K562 (cell line): ENCODE measurements at regions not wholly inside any gene's neighbourhood (a gene's known extent, or its start where the extent isn't known, plus 50 kb on each side); places are given as distances from the start of the nearest gene placed in this dataset.

Source experiments
- ATAC-seq: fragments of 200-7000 bp; cut with Tn5 transposase; 3 replicates; pipeline ENCODE4 v1.9.1; 2020; ENCODE audit warnings: moderate library complexity
- BruUV-seq: library from RNA; stranded (reverse); fragments of 400-500 nt; replicated peaks from 2 replicates; lab custom pipeline; 2021; lab: Mats Ljungman, UMichigan
- CTCF ChIA-PET: fragments of 300-600 bp; formaldehyde crosslinking; extraction: SDS; loops from one replicate; lab custom pipeline; 2021; ENCODE audit warnings: low intra/inter-chr PET ratio; lab: Yijun Ruan, JAX
- POLR2A ChIA-PET: fragments of 300-600, 350-650 bp; sonication (Branson Sonifier 250); formaldehyde crosslinking; extraction: SDS; loops from one replicate; lab custom pipeline; 2021; ENCODE audit warnings: antibody characterized with exemption, inconsistent platforms; lab: Yijun Ruan, JAX
- DNase-seq, 4 experiments: peaks; one replicate each; pipeline versions ENCODE4 v3.0.0 to v3.0.0-alpha.2; 2011 to 2018; ENCODE audit warnings: low spot score in 3 of 4, mixed read lengths in 3 of 4; ENCODE audit errors: extremely low read depth in 1 of 4
- FAIRE-seq: peaks from 2 replicates; lab custom pipeline; 2011; peaks lifted over from hg19 to GRCh38; lab: Jason Lieb, UNC
- H2AFZ ChIP-seq: 2 replicates; pipeline ENCODE4 v1.6.0; 2011; ENCODE audit warnings: low read depth, low read length, control low read depth, inconsistent platforms
- H3K27ac ChIP-seq: fragments of 200-600 bp; 3 replicates; pipeline ENCODE4 v1.8.0; 2011; ENCODE audit warnings: low read depth, mild to moderate bottlenecking, control low read depth, inconsistent platforms, low read length, moderate library complexity, mixed read lengths; ENCODE audit errors: extremely low read depth
- H3K27me3 ChIP-seq, 2 experiments: fragments of 300-600 bp in 1 of 2; 2 replicates in 1 of 2; 3 replicates in 1 of 2; pipeline versions ENCODE4 v1.6.0 to v1.8.0; 2011; ENCODE audit warnings: inconsistent platforms in 2 of 2, low read length in 2 of 2, mild to moderate bottlenecking in 1 of 2, mixed read lengths in 1 of 2, moderate library complexity in 1 of 2; ENCODE audit not compliant: control insufficient read depth in 2 of 2, insufficient read depth in 2 of 2
- H3K36me3 ChIP-seq: fragments of 300-600 bp; 3 replicates; pipeline ENCODE4 v1.8.0; 2011; ENCODE audit warnings: mild to moderate bottlenecking, low read length, inconsistent platforms; ENCODE audit not compliant: control insufficient read depth, insufficient read depth
- H3K4me1 ChIP-seq, 2 experiments: fragments of 200-600 bp in 1 of 2; replicated peaks in 1 of 2; 2 replicates in 1 of 2; 3 replicates in 1 of 2; pipeline versions ENCODE4 v1.5.1 to v1.8.0; 2011; ENCODE audit warnings: inconsistent platforms in 2 of 2, low read length in 2 of 2, mild to moderate bottlenecking in 1 of 2, mixed read lengths in 1 of 2, moderate library complexity in 1 of 2; ENCODE audit not compliant: control insufficient read depth in 2 of 2, insufficient read depth in 2 of 2
- H3K4me2 ChIP-seq: 2 replicates; pipeline ENCODE4 v1.6.1; 2011; ENCODE audit warnings: low read length, control low read depth, inconsistent platforms, mixed read lengths; ENCODE audit not compliant: insufficient read depth
- H3K4me3 ChIP-seq: fragments of 200-600 bp; sonication (generic), shearing (Covaris generic); 2 replicates; pipeline ENCODE4 v1.5.1; 2016; ENCODE audit warnings: control low read depth, inconsistent platforms
- H3K79me2 ChIP-seq: fragments of 200-600 bp; 3 replicates; pipeline ENCODE4 v1.8.0; 2011; ENCODE audit warnings: low read length, inconsistent platforms; ENCODE audit not compliant: control insufficient read depth, insufficient read depth
- H3K9ac ChIP-seq, 2 experiments: 2 replicates each; pipeline versions ENCODE4 v1.6.0 to v1.6.1; 2011; ENCODE audit warnings: low read depth in 2 of 2, low read length in 2 of 2, control low read depth in 1 of 2, inconsistent platforms in 1 of 2, mild to moderate bottlenecking in 1 of 2, mixed read lengths in 1 of 2; ENCODE audit not compliant: insufficient read depth in 1 of 2
- H3K9me1 ChIP-seq: one replicate; pipeline ENCODE4 v1.6.0; 2011; ENCODE audit warnings: inconsistent platforms, mild to moderate bottlenecking, low read length, moderate library complexity; ENCODE audit not compliant: control insufficient read depth, insufficient read depth
- H3K9me3 ChIP-seq: replicated peaks from 2 replicates; pipeline ENCODE4 v1.5.1; 2011; ENCODE audit warnings: low read depth, low read length, inconsistent platforms; ENCODE audit not compliant: control insufficient read depth, insufficient read depth
- H4K20me1 ChIP-seq: replicated peaks from 2 replicates; pipeline ENCODE4 v1.6.1; 2011; ENCODE audit warnings: low read length, inconsistent platforms, mixed read lengths; ENCODE audit not compliant: control insufficient read depth, insufficient read depth
- CBX3 ChIP-seq, 2 experiments: IDR thresholded peaks; 1 replicate in 1 of 2; 2 replicates in 1 of 2; pipeline ENCODE4 v1.6.1; 2012; ENCODE audit warnings: inconsistent platforms in 2 of 2, low read length in 2 of 2, borderline replicate concordance in 1 of 2, control low read depth in 1 of 2
- E2F1 ChIP-seq: sonication (generic); formaldehyde crosslinking; IDR thresholded peaks from 2 replicates; pipeline ENCODE4 v1.8.1; 2023; ENCODE audit warnings: mild to moderate bottlenecking, missing genetic modification reagents, moderate library complexity
- FOXJ3 ChIP-seq: sonication (generic); formaldehyde crosslinking; IDR thresholded peaks from 2 replicates; pipeline ENCODE4 v1.4.0; 2020; ENCODE audit warnings: mild to moderate bottlenecking, missing genetic modification reagents
- KAT2B ChIP-seq: IDR thresholded peaks from one replicate; pipeline ENCODE4 v1.6.1; 2012; ENCODE audit warnings: low read depth, mild to moderate bottlenecking, control low read depth, inconsistent platforms, low read length, moderate library complexity
- L3MBTL2 ChIP-seq: fragments of 450-650 bp; IDR thresholded peaks from 2 replicates; pipeline ENCODE4 v1.6.1; 2016; ENCODE audit warnings: mild to moderate bottlenecking, moderate library complexity
- NFIC ChIP-seq: fragments of 450-650 bp; IDR thresholded peaks from 2 replicates; pipeline ENCODE4 v1.6.1; 2017; ENCODE audit warnings: mild to moderate bottlenecking, inconsistent platforms
- PPARD ChIP-seq: fragments of 250-450 bp; sonication (Bioruptor Pico); IDR thresholded peaks from 2 replicates; pipeline ENCODE4 v1.8.0; 2022; ENCODE audit warnings: inconsistent platforms, mild to moderate bottlenecking, moderate library complexity
- PTTG1 ChIP-seq: fragments of 450-650 bp; IDR thresholded peaks from 2 replicates; pipeline ENCODE4 v1.6.1; 2016; ENCODE audit warnings: low read depth, mild to moderate bottlenecking, missing genetic modification characterization, missing compliant biosample characterization
- SIRT6 ChIP-seq: IDR thresholded peaks from one replicate; pipeline ENCODE4 v1.6.1; 2012; ENCODE audit warnings: low read depth, mild to moderate bottlenecking, control low read depth, inconsistent platforms, low read length, moderate library complexity
- SNRNP70 ChIP-seq: fragments of 200-400 bp; formaldehyde crosslinking; optimal IDR thresholded peaks from 2 replicates; pipeline ENCODE3; 2017; ENCODE audit warnings: low read depth, low read length
- ZNF134 ChIP-seq: fragments of 250-450 bp; sonication (Bioruptor Pico); conservative IDR thresholded peaks from 2 replicates; pipeline ENCODE4 v1.4.0; 2020
- ZNF239 ChIP-seq: fragments of 250-450 bp; sonication (Bioruptor Pico); IDR thresholded peaks from 2 replicates; pipeline ENCODE4 v1.4.0; 2020; ENCODE audit warnings: mild to moderate bottlenecking
- whole genome bisulfite sequencing: fragments of 100-300 bp; shearing (Covaris generic); methylation state at CpG from one replicate; pipeline ENCODE4 v1.1.6; 2016; ENCODE audit warnings: low coverage, mixed read lengths; ENCODE audit not compliant: insufficient coverage; ENCODE audit errors: missing lambda C conversion rate; 5-methylcytosine and 5-hydroxymethylcytosine counted together
- in situ Hi-C: fragments of 300-500 bp; cut with MboI; formaldehyde crosslinking; loops from 4 replicates; pipeline ENCODE4 v1.15.0; 2018; ENCODE audit warnings: inconsistent platforms, mixed read lengths
- intact Hi-C: fragments of 100-400 bp; cut with micrococcal nuclease; formaldehyde crosslinking; loops from 2 replicates; pipeline ENCODE4 v1.14.2; 2022
- TF ChIP-seq, protein P1 (sequence below), 2 experiments: fragments of 450-650 bp in 1 of 2; sonication (generic) in 1 of 2; formaldehyde crosslinking in 1 of 2; IDR thresholded peaks; 2 replicates each; pipeline versions ENCODE4 v1.7.1 to v1.9.0; 2016 to 2022; ENCODE audit warnings: inconsistent platforms in 1 of 2, mild to moderate bottlenecking in 1 of 2, missing genetic modification reagents in 1 of 2

- FAIRE-seq = no peak
- no peak overlapping the region for H3K9ac ChIP-seq
- no peaks in the 10 kb centered on the region for H3K9me3 ChIP-seq
- ATAC-seq = no peak
- H3K36me3 ChIP-seq = no peaks in the 10 kb centered on the region
- in situ Hi-C loops = no loop called here
- ChIA-PET CTCF (no interaction called here), POLR2A (no interaction called here)
- H3K27ac ChIP-seq = no peak overlapping the region
- no peak overlapping the region for H3K4me2 ChIP-seq
- no peak overlapping the region for H3K4me3 ChIP-seq
- intact Hi-C loops = loop anchor here (10.0 kb wide), 1 partner anchor 190 kb away; no protein-coding TSS in a partner anchor
- H4K20me1 ChIP-seq = no peaks in the 10 kb centered on the region
- BruUV-seq = no TSS peak
- DNase-seq = no peak
- WGBS = 0% methylated on average over 4 of the region's 4 CpGs
- no peaks in the 10 kb centered on the region for H3K4me1 ChIP-seq
- no peaks in the 10 kb centered on the region for H3K9me1 ChIP-seq
- no peak overlapping the region for H2AFZ ChIP-seq
- H3K79me2 ChIP-seq = no peaks in the 10 kb centered on the region
- 0 out of 5 replicates have a peak, but pooled peaks cover 0 to 3% of the 10 kb centered on the region in 2 experiments for H3K27me3 ChIP-seq
- TF ChIP-seq, protein P1, sequence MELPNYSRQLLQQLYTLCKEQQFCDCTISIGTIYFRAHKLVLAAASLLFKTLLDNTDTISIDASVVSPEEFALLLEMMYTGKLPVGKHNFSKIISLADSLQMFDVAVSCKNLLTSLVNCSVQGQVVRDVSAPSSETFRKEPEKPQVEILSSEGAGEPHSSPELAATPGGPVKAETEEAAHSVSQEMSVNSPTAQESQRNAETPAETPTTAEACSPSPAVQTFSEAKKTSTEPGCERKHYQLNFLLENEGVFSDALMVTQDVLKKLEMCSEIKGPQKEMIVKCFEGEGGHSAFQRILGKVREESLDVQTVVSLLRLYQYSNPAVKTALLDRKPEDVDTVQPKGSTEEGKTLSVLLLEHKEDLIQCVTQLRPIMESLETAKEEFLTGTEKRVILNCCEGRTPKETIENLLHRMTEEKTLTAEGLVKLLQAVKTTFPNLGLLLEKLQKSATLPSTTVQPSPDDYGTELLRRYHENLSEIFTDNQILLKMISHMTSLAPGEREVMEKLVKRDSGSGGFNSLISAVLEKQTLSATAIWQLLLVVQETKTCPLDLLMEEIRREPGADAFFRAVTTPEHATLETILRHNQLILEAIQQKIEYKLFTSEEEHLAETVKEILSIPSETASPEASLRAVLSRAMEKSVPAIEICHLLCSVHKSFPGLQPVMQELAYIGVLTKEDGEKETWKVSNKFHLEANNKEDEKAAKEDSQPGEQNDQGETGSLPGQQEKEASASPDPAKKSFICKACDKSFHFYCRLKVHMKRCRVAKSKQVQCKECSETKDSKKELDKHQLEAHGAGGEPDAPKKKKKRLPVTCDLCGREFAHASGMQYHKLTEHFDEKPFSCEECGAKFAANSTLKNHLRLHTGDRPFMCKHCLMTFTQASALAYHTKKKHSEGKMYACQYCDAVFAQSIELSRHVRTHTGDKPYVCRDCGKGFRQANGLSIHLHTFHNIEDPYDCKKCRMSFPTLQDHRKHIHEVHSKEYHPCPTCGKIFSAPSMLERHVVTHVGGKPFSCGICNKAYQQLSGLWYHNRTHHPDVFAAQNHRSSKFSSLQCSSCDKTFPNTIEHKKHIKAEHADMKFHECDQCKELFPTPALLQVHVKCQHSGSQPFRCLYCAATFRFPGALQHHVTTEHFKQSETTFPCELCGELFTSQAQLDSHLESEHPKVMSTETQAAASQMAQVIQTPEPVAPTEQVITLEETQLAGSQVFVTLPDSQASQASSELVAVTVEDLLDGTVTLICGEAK (IDR thresholded peaks at IDR 0.05) = no peak
- TF ChIP-seq, protein P1 (CRISPR knock-in tag; IDR thresholded peaks at IDR 0.05) = no peak
- TF ChIP-seq PPARD (CRISPR knock-in tag) = no peak
- TF ChIP-seq NFIC = no peak
- no peak for TF ChIP-seq ZNF134 (CRISPR knock-in tag)
- no peak for TF ChIP-seq L3MBTL2
- no peak for TF ChIP-seq ZNF239
- TF ChIP-seq SIRT6 = no peak
- no peak for TF ChIP-seq SNRNP70
- TF ChIP-seq E2F1 = no peak
- no peak for TF ChIP-seq FOXJ3
- TF ChIP-seq PTTG1 (tag) = no peak
- TF ChIP-seq CBX3 (IDR thresholded peaks at IDR 0.05; ENCODE audit: borderline replicate concordance in 1 of 2, low read length in 2 of 2) = no peak
- TF ChIP-seq KAT2B = no peak
These were observed 266.1 kb upstream of the DYNLRB2 start for GRCh38 chr16:80274576-80275191.
